ENCODE measurements at regions not wholly inside any gene's neighbourhood (a gene's known extent, or its start where the extent isn't known, plus 50 kb on each side); places are given as distances from the start of the nearest gene placed in this dataset.
"Not testable (repeated sequence)": the region's sequence is repeated elsewhere in the genome, so short reads cannot be mapped to it uniquely, and the experiment has no call there.

DNA sequence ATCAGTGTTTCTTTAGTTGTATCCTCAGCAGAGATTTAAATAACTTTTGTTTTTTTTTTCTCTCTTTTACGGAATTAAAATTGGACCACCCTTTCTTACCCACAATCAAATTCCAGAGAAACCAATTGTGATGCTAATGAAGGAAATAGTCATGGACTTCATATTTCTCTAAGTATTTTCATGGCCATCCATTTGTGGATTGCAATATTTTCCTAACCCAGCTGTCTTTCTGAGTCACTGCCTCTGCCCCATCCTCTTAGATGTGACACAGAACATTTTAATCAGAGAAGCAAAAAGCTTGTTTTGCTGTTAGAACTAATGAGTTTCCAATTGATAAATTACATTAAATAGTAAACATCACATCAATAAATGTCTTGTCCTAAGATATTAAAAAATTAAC lies 405.5 kb upstream of the ADGRB3 start:
- no peak overlapping the region for H3K4me2 ChIP-seq (ENCODE audit: insufficient read depth, low read length)
- H3K27me3 ChIP-seq (ENCODE audit: insufficient read depth, low read length, poor library complexity) = no peaks in the 10 kb centered on the region
- H3K4me3 ChIP-seq (ENCODE audit: low read depth in 1 of 2, low read length in 2 of 2) = no peak overlapping the region
- no peak overlapping the region for H2AFZ ChIP-seq (ENCODE audit: low read depth, low read length)
- no peak for DNase-seq
- H4K20me1 ChIP-seq (ENCODE audit: insufficient read depth, low read length) = no peaks in the 10 kb centered on the region
- H3K9ac ChIP-seq (ENCODE audit: low read depth, low read length) = no peak overlapping the region
- no peaks in the 10 kb centered on the region for H3K36me3 ChIP-seq (ENCODE audit: insufficient read depth, low read length)
- H3K79me2 ChIP-seq (ENCODE audit: insufficient read depth, low read length) = no peaks in the 10 kb centered on the region
- no peak overlapping the region for H3K27ac ChIP-seq (ENCODE audit: low read length)
- no peaks in the 10 kb centered on the region for H3K9me3 ChIP-seq (ENCODE audit: insufficient read depth, low read length, severe bottlenecking)
- H3K4me1 ChIP-seq (ENCODE audit: insufficient read depth, low read length) = no peaks in the 10 kb centered on the region
- no peak for ATAC-seq (ENCODE audit: insufficient read depth, low read depth)
- no peak for TF ChIP-seq EZH2 (IDR thresholded peaks at IDR 0.05; ENCODE audit: borderline replicate concordance, low read depth, low read length, severe bottlenecking)
- TF ChIP-seq, protein P1, sequence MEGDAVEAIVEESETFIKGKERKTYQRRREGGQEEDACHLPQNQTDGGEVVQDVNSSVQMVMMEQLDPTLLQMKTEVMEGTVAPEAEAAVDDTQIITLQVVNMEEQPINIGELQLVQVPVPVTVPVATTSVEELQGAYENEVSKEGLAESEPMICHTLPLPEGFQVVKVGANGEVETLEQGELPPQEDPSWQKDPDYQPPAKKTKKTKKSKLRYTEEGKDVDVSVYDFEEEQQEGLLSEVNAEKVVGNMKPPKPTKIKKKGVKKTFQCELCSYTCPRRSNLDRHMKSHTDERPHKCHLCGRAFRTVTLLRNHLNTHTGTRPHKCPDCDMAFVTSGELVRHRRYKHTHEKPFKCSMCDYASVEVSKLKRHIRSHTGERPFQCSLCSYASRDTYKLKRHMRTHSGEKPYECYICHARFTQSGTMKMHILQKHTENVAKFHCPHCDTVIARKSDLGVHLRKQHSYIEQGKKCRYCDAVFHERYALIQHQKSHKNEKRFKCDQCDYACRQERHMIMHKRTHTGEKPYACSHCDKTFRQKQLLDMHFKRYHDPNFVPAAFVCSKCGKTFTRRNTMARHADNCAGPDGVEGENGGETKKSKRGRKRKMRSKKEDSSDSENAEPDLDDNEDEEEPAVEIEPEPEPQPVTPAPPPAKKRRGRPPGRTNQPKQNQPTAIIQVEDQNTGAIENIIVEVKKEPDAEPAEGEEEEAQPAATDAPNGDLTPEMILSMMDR (IDR thresholded peaks at IDR 0.05; ENCODE audit: borderline replicate concordance, extremely low read depth, low read length, poor library complexity, severe bottlenecking) = no peak

DNA sequence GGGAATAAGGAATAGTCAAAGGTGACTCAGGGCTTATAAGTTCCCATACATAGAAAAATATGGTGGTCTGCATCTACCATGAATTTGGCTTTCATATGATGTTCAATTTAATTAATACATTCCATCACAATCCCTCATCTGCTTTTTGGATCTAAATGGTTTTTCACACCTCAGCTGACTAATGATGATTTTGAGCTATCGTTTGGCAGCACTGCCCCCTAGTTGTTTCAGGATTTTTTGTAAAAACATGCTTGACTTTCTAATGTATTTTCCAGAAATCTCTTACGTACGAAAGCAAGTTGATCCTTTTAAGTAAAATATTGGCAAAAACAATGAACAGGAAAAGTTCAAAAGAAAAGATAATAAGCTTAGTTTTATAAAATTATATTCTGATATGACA lies 408.6 kb upstream of the ADGRB3 start:
- H4K20me1 ChIP-seq (ENCODE audit: insufficient read depth, low read length) = no peaks in the 10 kb centered on the region
- no peaks in the 10 kb centered on the region for H3K4me1 ChIP-seq (ENCODE audit: insufficient read depth, low read length)
- H2AFZ ChIP-seq (ENCODE audit: low read depth, low read length) = no peak overlapping the region
- no peak for DNase-seq
- ATAC-seq (ENCODE audit: insufficient read depth, low read depth) = no peak
- H3K27ac ChIP-seq (ENCODE audit: low read length) = no peak overlapping the region
- no peak overlapping the region for H3K9ac ChIP-seq (ENCODE audit: low read depth, low read length)
- no peak overlapping the region for H3K4me3 ChIP-seq (ENCODE audit: low read depth in 1 of 2, low read length in 2 of 2)
- H3K36me3 ChIP-seq (ENCODE audit: insufficient read depth, low read length) = no peaks in the 10 kb centered on the region
- H3K27me3 ChIP-seq (ENCODE audit: insufficient read depth, low read length, poor library complexity) = no peaks in the 10 kb centered on the region
- H3K79me2 ChIP-seq (ENCODE audit: insufficient read depth, low read length) = no peaks in the 10 kb centered on the region
- TF ChIP-seq, protein P1 (IDR thresholded peaks at IDR 0.05; ENCODE audit: borderline replicate concordance, extremely low read depth, low read length, poor library complexity, severe bottlenecking) = peak; percentile 23
- TF ChIP-seq EZH2 (IDR thresholded peaks at IDR 0.05; ENCODE audit: borderline replicate concordance, low read depth, low read length, severe bottlenecking) = no peak
- no peak overlapping the region for H3K4me2 ChIP-seq (ENCODE audit: insufficient read depth, low read length)
- H3K9me3 ChIP-seq (ENCODE audit: insufficient read depth, low read length, severe bottlenecking) = no peaks in the 10 kb centered on the region

GRCh38 chr6:68225729-68226128 lies 409.4 kb upstream of the ADGRB3 start:
- H2AFZ ChIP-seq (ENCODE audit: low read depth, low read length) = no peak overlapping the region
- no peak overlapping the region for H3K4me2 ChIP-seq (ENCODE audit: insufficient read depth, low read length)
- no peaks in the 10 kb centered on the region for H3K36me3 ChIP-seq (ENCODE audit: insufficient read depth, low read length)
- DNase-seq = no peak
- H3K9ac ChIP-seq (ENCODE audit: low read depth, low read length) = no peak overlapping the region
- no peak for TF ChIP-seq EZH2 (IDR thresholded peaks at IDR 0.05; ENCODE audit: borderline replicate concordance, low read depth, low read length, severe bottlenecking)
- TF ChIP-seq, protein P1 (IDR thresholded peaks at IDR 0.05; ENCODE audit: borderline replicate concordance, extremely low read depth, low read length, poor library complexity, severe bottlenecking) = no peak
- H3K4me3 ChIP-seq (ENCODE audit: low read depth in 1 of 2, low read length in 2 of 2) = no peak overlapping the region
- no peaks in the 10 kb centered on the region for H3K79me2 ChIP-seq (ENCODE audit: insufficient read depth, low read length)
- H3K9me3 ChIP-seq (ENCODE audit: insufficient read depth, low read length, severe bottlenecking) = no peaks in the 10 kb centered on the region
- H3K27ac ChIP-seq (ENCODE audit: low read length) = no peak overlapping the region
- H3K4me1 ChIP-seq (ENCODE audit: insufficient read depth, low read length) = no peaks in the 10 kb centered on the region
- H3K27me3 ChIP-seq (ENCODE audit: insufficient read depth, low read length, poor library complexity) = no peaks in the 10 kb centered on the region
- H4K20me1 ChIP-seq (ENCODE audit: insufficient read depth, low read length) = no peaks in the 10 kb centered on the region
- no peak for ATAC-seq (ENCODE audit: insufficient read depth, low read depth)

DNA sequence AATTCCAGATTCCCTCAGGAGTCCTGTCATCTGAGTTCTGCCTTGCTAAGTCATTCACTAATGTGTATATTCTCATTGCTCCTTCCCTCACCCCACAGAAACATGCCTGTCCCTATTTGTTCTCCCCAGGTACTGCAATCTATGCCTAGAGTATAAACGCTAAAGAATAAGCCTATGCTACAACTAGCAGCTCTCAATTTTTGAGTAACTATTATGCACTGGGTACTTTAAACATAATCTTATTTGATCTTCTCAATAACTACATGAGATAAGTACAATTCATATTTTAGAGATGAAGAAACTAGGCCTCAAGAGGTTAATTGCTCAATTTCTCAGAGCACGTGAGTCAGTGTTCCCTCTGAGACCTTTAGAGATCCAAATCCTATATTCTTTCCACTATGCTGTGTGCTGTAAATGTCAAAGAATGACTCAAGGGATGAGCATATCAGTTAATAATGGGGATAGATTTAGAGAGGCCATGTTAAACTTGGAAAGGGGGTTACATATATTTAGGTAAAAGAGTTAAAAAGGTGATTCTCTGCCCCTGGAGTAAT lies 423.8 kb upstream of the ADGRB3 start:
- Histone ChIP-seq H3K27ac (ENCODE audit: low read length) (no peak overlapping the region), H2AFZ (ENCODE audit: low read depth, low read length) (no peak overlapping the region), H3K36me3 (ENCODE audit: insufficient read depth, low read length) (no peaks in the 10 kb centered on the region), H3K4me2 (ENCODE audit: insufficient read depth, low read length) (no peak overlapping the region), H3K9me3 (ENCODE audit: insufficient read depth, low read length, severe bottlenecking) (no peaks in the 10 kb centered on the region), H3K9ac (ENCODE audit: low read depth, low read length) (no peak overlapping the region), H4K20me1 (ENCODE audit: insufficient read depth, low read length) (no peaks in the 10 kb centered on the region), H3K4me1 (ENCODE audit: insufficient read depth, low read length) (no peaks in the 10 kb centered on the region), H3K4me3 (ENCODE audit: low read depth in 1 of 2, low read length in 2 of 2) (no peak overlapping the region), H3K79me2 (ENCODE audit: insufficient read depth, low read length) (no peaks in the 10 kb centered on the region), H3K27me3 (ENCODE audit: insufficient read depth, low read length, poor library complexity) (no peaks in the 10 kb centered on the region)
- DNase-seq (no peak), ATAC-seq (ENCODE audit: insufficient read depth, low read depth) (no peak)
- TF ChIP-seq, protein P1 (IDR thresholded peaks at IDR 0.05; ENCODE audit: borderline replicate concordance, extremely low read depth, low read length, poor library complexity, severe bottlenecking) = no peak
- no peak for TF ChIP-seq EZH2 (IDR thresholded peaks at IDR 0.05; ENCODE audit: borderline replicate concordance, low read depth, low read length, severe bottlenecking)

DNA sequence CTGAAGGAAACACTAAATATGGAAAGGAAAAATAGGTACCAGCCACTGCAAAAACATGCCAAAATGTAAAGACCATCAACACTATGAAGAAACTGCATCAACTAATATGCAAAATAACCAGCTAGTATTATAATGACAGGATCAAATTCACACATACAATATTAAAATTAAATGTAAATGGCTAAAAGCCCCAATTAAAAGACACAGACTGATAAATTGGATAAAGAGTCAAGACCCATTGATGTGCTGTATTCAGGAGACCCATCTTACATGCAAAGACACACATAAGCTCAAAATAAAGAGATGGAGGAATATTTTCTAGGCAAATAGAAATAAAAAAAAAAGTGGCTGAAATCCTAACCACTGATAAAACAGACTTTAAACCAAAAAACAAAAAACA lies 427.5 kb upstream of the ADGRB3 start:
- ATAC-seq (ENCODE audit: insufficient read depth, low read depth); H4K20me1 ChIP-seq (ENCODE audit: insufficient read depth, low read length); H3K4me3 ChIP-seq (ENCODE audit: low read depth in 1 of 2, low read length in 2 of 2); H3K9me3 ChIP-seq (ENCODE audit: insufficient read depth, low read length, severe bottlenecking); H3K36me3 ChIP-seq (ENCODE audit: insufficient read depth, low read length); H3K9ac ChIP-seq (ENCODE audit: low read depth, low read length); DNase-seq; H3K79me2 ChIP-seq (ENCODE audit: insufficient read depth, low read length); H2AFZ ChIP-seq (ENCODE audit: low read depth, low read length); H3K27me3 ChIP-seq (ENCODE audit: insufficient read depth, low read length, poor library complexity); H3K4me2 ChIP-seq (ENCODE audit: insufficient read depth, low read length); H3K4me1 ChIP-seq (ENCODE audit: insufficient read depth, low read length); H3K27ac ChIP-seq (ENCODE audit: low read length): not testable (repeated sequence)
